Large intestine (tissue), 3 donors: ENCODE measurements at regions not wholly inside any gene's neighbourhood (a gene's known extent, or its start where the extent isn't known, plus 50 kb on each side); places are given as distances from the start of the nearest gene placed in this dataset.

ENCODE experiments used
- DNase-seq, 2 donors: peaks; one replicate each; pipeline versions ENCODE4 v3.0.0 to v3.0.0-alpha.2; 2013
- H3K27ac ChIP-seq: one replicate; pipeline ENCODE4 v1.5.1; 2013; ENCODE audit warnings: low read length
- H3K27me3 ChIP-seq: 2 replicates; pipeline ENCODE4 v1.6.1; 2013; ENCODE audit warnings: low read length; ENCODE audit not compliant: control insufficient read depth, insufficient read depth
- H3K36me3 ChIP-seq: 2 replicates; pipeline ENCODE4 v1.6.1; 2013; ENCODE audit warnings: low read length; ENCODE audit not compliant: control insufficient read depth, insufficient read depth
- H3K4me1 ChIP-seq: one replicate; pipeline ENCODE4 v1.6.1; 2013; ENCODE audit warnings: low read length; ENCODE audit not compliant: control insufficient read depth, insufficient read depth
- H3K4me3 ChIP-seq: one replicate; pipeline ENCODE4 v1.5.1; 2013; ENCODE audit warnings: low read length
- H3K9me3 ChIP-seq: one replicate; pipeline ENCODE4 v1.6.1; 2013; ENCODE audit warnings: mild to moderate bottlenecking, low read depth, low read length, moderate library complexity; ENCODE audit not compliant: control insufficient read depth
- WGBS: methylation state at CpG from one replicate; pipeline ENCODE4 v1.1.5; 2013; ENCODE audit warnings: low lambda C conversion rate; ENCODE audit not compliant: insufficient coverage; 5-methylcytosine and 5-hydroxymethylcytosine counted together

DNA sequence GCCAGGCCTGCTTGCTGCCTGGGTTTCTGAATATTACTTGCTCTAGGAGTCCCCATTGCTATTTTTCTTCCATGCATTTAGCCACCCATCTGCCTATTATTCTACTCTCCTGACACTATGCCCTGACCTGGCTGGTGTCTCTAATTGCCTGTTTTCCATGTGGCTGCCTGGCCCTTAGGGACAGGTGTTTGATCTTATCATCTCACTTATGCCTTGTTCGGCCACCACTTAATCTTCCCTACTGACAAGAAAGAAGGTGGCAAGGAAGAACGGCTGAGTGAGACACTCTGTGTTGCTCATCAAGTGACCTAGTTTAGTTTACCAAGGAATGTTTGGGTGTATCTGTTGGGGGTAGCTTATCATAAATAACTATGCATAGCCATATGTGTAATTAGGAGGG, 50.4 kb upstream of the RAPH1 start:
- no CpG with 5 or more reads among the region's 2 CpGs for WGBS
- Histone ChIP-seq H3K4me1 (peaks cover 9% of the 10 kb centered on the region), H3K4me3 (no peak overlapping the region), H3K27me3 (no peaks in the 10 kb centered on the region), H3K36me3 (no peaks in the 10 kb centered on the region), H3K9me3 (no peaks in the 10 kb centered on the region), H3K27ac (no peak overlapping the region)
- DNase-seq, result no peak

DNA sequence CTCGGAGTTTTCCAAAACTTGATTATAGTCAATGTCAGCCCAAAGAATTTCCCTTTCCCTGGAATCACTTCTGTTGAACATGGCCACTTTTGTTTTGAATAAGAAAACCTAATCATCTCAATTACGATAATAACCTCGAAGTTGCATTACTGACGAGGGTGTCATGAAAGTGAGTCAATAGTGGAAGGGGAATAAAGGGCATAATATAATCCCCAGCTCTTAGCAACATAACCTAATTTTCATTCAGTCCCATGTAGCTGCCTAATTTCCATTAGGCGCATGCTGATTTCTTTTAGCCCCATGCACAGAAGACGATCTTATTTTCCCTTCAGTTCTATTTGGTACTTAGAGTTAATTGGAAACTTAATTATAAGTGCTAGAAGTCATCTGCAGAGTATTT, 51.1 kb upstream of the RAPH1 start:
- Histone ChIP-seq H3K36me3 (no peaks in the 10 kb centered on the region), H3K27me3 (no peaks in the 10 kb centered on the region), H3K9me3 (no peaks in the 10 kb centered on the region), H3K4me1 (peaks cover 9% of the 10 kb centered on the region), H3K4me3 (no peak overlapping the region), H3K27ac (no peak overlapping the region)
- 77% methylated on average over 5 of the region's 6 CpGs for WGBS
- no peak for DNase-seq

GRCh38 chr2:203586696-203587095, 51.6 kb upstream of the RAPH1 start:
- WGBS, result 100% methylated on average over 1 of the region's 4 CpGs

GRCh38 chr2:203590496-203590895, 55.4 kb upstream of the RAPH1 start:
- Histone ChIP-seq H3K27me3 (no peaks in the 10 kb centered on the region), H3K27ac (no peak overlapping the region), H3K4me3 (no peak overlapping the region), H3K4me1 (peaks cover under 1% of the 10 kb centered on the region), H3K36me3 (no peaks in the 10 kb centered on the region), H3K9me3 (no peaks in the 10 kb centered on the region)
- WGBS, result no CpG with 5 or more reads among the region's 2 CpGs
- DNase-seq, result no peak

More at GRCh38 chr2:203586696-203587095, 51.6 kb upstream of the RAPH1 start:
- Histone ChIP-seq H3K27ac (no peak overlapping the region), H3K36me3 (no peaks in the 10 kb centered on the region), H3K9me3 (no peaks in the 10 kb centered on the region), H3K27me3 (no peaks in the 10 kb centered on the region), H3K4me3 (no peak overlapping the region), H3K4me1 (peaks cover 9% of the 10 kb centered on the region)
- no peak for DNase-seq

DNA sequence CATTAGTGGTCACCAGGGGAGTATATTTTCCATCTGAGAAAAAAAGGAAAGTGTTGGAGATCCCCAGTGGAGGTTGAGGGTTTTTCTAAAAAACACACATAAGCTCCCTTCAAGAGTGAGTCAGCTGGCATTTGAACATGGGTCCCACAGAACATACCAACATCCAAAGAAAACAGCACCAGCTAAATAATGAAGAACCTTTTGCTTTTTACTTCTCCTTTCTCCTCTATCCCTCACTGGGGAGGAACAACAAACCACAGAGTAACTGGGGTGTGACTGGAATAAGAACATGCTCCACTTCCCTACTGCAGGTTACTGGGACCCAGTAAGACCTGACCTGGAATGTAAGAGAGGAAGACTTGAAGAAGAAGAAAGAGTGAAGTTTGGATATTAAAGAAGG, 56.5 kb upstream of the RAPH1 start:
- Histone ChIP-seq H3K27ac (no peak overlapping the region), H3K9me3 (no peaks in the 10 kb centered on the region), H3K36me3 (no peaks in the 10 kb centered on the region), H3K4me1 (no peaks in the 10 kb centered on the region), H3K4me3 (no peak overlapping the region), H3K27me3 (no peaks in the 10 kb centered on the region)
- no peak for DNase-seq

GRCh38 chr2:203592470-203592869, 57.4 kb upstream of the RAPH1 start:
- no peaks in the 10 kb centered on the region for H3K4me1 ChIP-seq
- H3K9me3 ChIP-seq, result no peaks in the 10 kb centered on the region
- no CpG with 5 or more reads among the region's 2 CpGs for WGBS
- no peak for DNase-seq
- H3K4me3 ChIP-seq, result no peak overlapping the region
- no peak overlapping the region for H3K27ac ChIP-seq
- H3K36me3 ChIP-seq, result no peaks in the 10 kb centered on the region
- H3K27me3 ChIP-seq, result no peaks in the 10 kb centered on the region

GRCh38 chr2:203594541-203594940, 59.4 kb upstream of the RAPH1 start:
- Histone ChIP-seq H3K4me1 (no peaks in the 10 kb centered on the region), H3K36me3 (no peaks in the 10 kb centered on the region), H3K9me3 (no peaks in the 10 kb centered on the region), H3K4me3 (no peak overlapping the region), H3K27ac (no peak overlapping the region), H3K27me3 (no peaks in the 10 kb centered on the region)
- DNase-seq, result no peak

DNA sequence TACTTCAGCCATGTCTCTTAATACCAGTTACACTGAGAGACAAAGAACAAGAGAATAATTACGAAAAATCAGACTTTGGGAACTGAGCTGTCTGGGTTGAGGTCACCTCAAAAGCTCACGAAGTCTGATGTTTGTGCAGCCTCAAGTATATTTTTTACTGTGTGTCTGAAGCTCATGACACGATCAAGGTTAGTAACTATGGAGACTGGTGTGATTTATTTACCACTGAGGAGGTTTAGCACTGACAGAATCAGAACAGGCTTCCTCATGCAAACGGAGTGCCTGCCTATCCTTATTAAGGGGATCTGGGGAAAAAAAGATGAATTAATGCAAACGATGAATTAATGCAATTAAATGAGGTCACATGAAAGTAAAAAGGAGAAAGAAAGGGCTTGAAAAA, 61.1 kb upstream of the RAPH1 start:
- no peaks in the 10 kb centered on the region for H3K4me1 ChIP-seq
- H3K9me3 ChIP-seq, result no peaks in the 10 kb centered on the region
- no peak for DNase-seq
- no peaks in the 10 kb centered on the region for H3K27me3 ChIP-seq
- H3K4me3 ChIP-seq, result no peak overlapping the region
- 83% methylated on average over 2 of the region's 5 CpGs for WGBS
- H3K27ac ChIP-seq, result no peak overlapping the region
- H3K36me3 ChIP-seq, result no peaks in the 10 kb centered on the region

GRCh38 chr2:203599509-203599908, 64.4 kb upstream of the RAPH1 start:
- no peak for DNase-seq
- Histone ChIP-seq H3K27me3 (no peaks in the 10 kb centered on the region), H3K4me3 (no peak overlapping the region), H3K27ac (no peak overlapping the region), H3K36me3 (no peaks in the 10 kb centered on the region), H3K4me1 (no peaks in the 10 kb centered on the region), H3K9me3 (no peaks in the 10 kb centered on the region)
- WGBS, result no CpG with 5 or more reads among the region's 4 CpGs

- Histone ChIP-seq H3K27me3 (no peaks in the 10 kb centered on the region), H3K4me1 (peaks cover 5% of the 10 kb centered on the region), H3K36me3 (no peaks in the 10 kb centered on the region), H3K27ac (no peak overlapping the region), H3K4me3 (no peak overlapping the region), H3K9me3 (no peaks in the 10 kb centered on the region)
- no CpG with 5 or more reads among the region's 6 CpGs for WGBS
- DNase-seq, result no peak
Measured at GRCh38 chr2:203600286-203600685, 65.2 kb upstream of the RAPH1 start.

DNA sequence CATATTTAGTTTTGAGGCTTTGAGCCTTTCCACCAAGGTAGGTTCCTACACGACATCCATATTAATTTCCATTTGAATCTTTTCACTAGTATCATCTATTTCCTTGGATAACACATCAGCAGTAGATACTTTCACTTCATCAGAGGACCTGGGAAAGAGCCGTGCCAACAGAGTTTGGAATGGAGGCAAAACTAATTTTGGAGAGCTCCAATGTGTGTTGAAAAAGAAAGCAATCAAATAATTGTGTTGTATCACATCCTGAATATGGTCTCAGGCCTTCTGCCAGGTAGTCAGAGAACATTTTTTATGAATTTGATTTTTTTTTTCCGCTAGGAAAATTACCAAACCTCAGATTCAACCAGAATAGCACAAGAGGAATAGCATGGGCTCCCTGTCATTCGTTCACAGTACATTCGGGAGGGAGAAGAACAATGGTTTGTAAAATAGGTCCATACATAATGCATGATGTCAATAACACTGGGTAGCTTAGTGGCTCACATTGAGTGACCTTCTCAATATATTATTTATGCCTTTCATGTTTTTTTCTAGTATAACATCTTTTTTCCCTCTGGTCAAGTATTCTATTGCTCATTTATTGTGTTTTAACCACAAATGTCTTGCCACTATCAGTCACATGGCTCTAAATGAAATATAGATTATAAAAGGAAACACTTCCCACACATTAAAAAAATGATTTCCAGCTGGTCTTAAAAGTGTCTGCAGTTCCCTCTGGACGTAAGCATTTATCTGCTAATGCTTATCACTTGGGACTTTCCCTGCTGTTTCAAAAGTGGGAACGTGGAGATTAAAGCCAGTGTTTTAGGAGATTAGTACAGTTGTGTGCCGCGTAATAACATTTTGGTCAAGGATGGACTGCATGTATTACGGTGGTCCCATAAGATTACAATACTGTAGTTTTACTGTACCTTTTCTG, 68.6 kb upstream of the RAPH1 start:
- Histone ChIP-seq H3K4me3 (no peak overlapping the region), H3K36me3 (no peaks in the 10 kb centered on the region), H3K27me3 (no peaks in the 10 kb centered on the region), H3K4me1 (peaks cover 11% of the 10 kb centered on the region), H3K27ac (no peak overlapping the region), H3K9me3 (no peaks in the 10 kb centered on the region)
- DNase-seq, result no peak
- 92% methylated on average over 2 of the region's 10 CpGs for WGBS
